Subcutaneous abdominal adipose tissue (tissue), 5 donors: ENCODE measurements at regions not wholly inside any gene's neighbourhood (a gene's known extent, or its start where the extent isn't known, plus 50 kb on each side); places are given as distances from the start of the nearest gene placed in this dataset.

Source experiments
- H3K27ac ChIP-seq: one replicate; pipeline ENCODE4 v1.7.0; 2013; ENCODE audit warnings: low read depth, mild to moderate bottlenecking, inconsistent platforms, low read length, moderate library complexity
- H3K27me3 ChIP-seq, 5 donors: one replicate each; pipeline ENCODE4 v1.7.0; 2013; ENCODE audit warnings: low read length in 5 of 5, inconsistent platforms in 1 of 5; ENCODE audit not compliant: control insufficient read depth in 5 of 5, insufficient read depth in 4 of 5
- H3K36me3 ChIP-seq, 5 donors: one replicate each; pipeline ENCODE4 v1.7.0; 2013; ENCODE audit warnings: low read length in 5 of 5; ENCODE audit not compliant: control insufficient read depth in 5 of 5, insufficient read depth in 5 of 5
- H3K4me1 ChIP-seq, 5 donors: one replicate each; pipeline ENCODE4 v1.7.0; 2013; ENCODE audit warnings: low read length in 5 of 5, mild to moderate bottlenecking in 3 of 5, moderate library complexity in 1 of 5; ENCODE audit not compliant: control insufficient read depth in 5 of 5, insufficient read depth in 5 of 5
- H3K4me3 ChIP-seq, 5 donors: one replicate each; pipeline ENCODE4 v1.7.0; 2013; ENCODE audit warnings: low read length in 5 of 5, low read depth in 1 of 5
- H3K9ac ChIP-seq, 5 donors: one replicate each; pipeline ENCODE4 v1.7.0; 2013; ENCODE audit warnings: low read length in 5 of 5, mild to moderate bottlenecking in 4 of 5, moderate library complexity in 3 of 5
- H3K9me3 ChIP-seq, 5 donors: one replicate each; pipeline ENCODE4 v1.7.0; 2013; ENCODE audit warnings: low read length in 5 of 5; ENCODE audit not compliant: control insufficient read depth in 5 of 5
- donor health status: healthy.
- donor health status: healthy.
- donor health status: healthy.
- donor health status: healthy.
- donor health status: healthy.

GRCh38 chr1:29670752-29671151 is 434.4 kb downstream of the PTPRU start:
- H3K4me3 ChIP-seq: no peak overlapping the region
- H3K4me1 ChIP-seq: peaks cover 0 to 5% (median 0%) of the 10 kb centered on the region in 5 donors
- H3K9ac ChIP-seq: no peak overlapping the region
- no peaks in the 10 kb centered on the region for H3K36me3 ChIP-seq
- no peak overlapping the region for H3K27ac ChIP-seq
- peaks cover 0 to 12% (median 4%) of the 10 kb centered on the region in 5 donors for H3K27me3 ChIP-seq
- H3K9me3 ChIP-seq: no peaks in the 10 kb centered on the region

GRCh38 chr1:29669912-29670311 is 433.6 kb downstream of the PTPRU start:
- H3K27ac ChIP-seq: no peak overlapping the region
- no peaks in the 10 kb centered on the region for H3K36me3 ChIP-seq
- H3K27me3 ChIP-seq: peaks cover 0 to 12% (median 4%) of the 10 kb centered on the region in 5 donors
- H3K4me3 ChIP-seq: no peak overlapping the region
- H3K9ac ChIP-seq: no peak overlapping the region
- no peaks in the 10 kb centered on the region for H3K9me3 ChIP-seq
- no peaks in the 10 kb centered on the region for H3K4me1 ChIP-seq

- Histone ChIP-seq H3K36me3 (no peaks in the 10 kb centered on the region), H3K9me3 (no peaks in the 10 kb centered on the region)
These were observed 433.0 kb downstream of the PTPRU start for GRCh38 chr1:29669158-29669871.

GRCh38 chr1:29668551-29669157 is 432.3 kb downstream of the PTPRU start:
- no peaks in the 10 kb centered on the region for H3K36me3 ChIP-seq
- no peak overlapping the region for H3K4me3 ChIP-seq
- H3K9ac ChIP-seq: no peak overlapping the region
- H3K27me3 ChIP-seq: peaks cover 0 to 15% (median 4%) of the 10 kb centered on the region in 5 donors
- H3K4me1 ChIP-seq: no peaks in the 10 kb centered on the region
- no peaks in the 10 kb centered on the region for H3K9me3 ChIP-seq
- H3K27ac ChIP-seq: no peak overlapping the region

More at GRCh38 chr1:29669158-29669871, 433.0 kb downstream of the PTPRU start:
- Histone ChIP-seq H3K9ac (no peak overlapping the region), H3K27ac (no peak overlapping the region), H3K27me3 (peaks cover 0 to 15% (median 4%) of the 10 kb centered on the region in 5 donors), H3K4me3 (no peak overlapping the region), H3K4me1 (no peaks in the 10 kb centered on the region)

- Histone ChIP-seq H3K27ac (no peak overlapping the region), H3K27me3 (peaks cover 0 to 15% (median 4%) of the 10 kb centered on the region in 5 donors), H3K4me1 (no peaks in the 10 kb centered on the region), H3K9me3 (peaks cover 0 to 3% (median 0%) of the 10 kb centered on the region in 5 donors), H3K4me3 (no peak overlapping the region), H3K36me3 (no peaks in the 10 kb centered on the region), H3K9ac (no peak overlapping the region)
These were observed 431.6 kb downstream of the PTPRU start for GRCh38 chr1:29667951-29668350.

GRCh38 chr1:29664711-29665110 is 428.4 kb downstream of the PTPRU start:
- Histone ChIP-seq H3K27ac (no peak overlapping the region), H3K4me3 (no peak overlapping the region), H3K9me3 (peaks cover 0 to 15% (median 0%) of the 10 kb centered on the region in 5 donors), H3K27me3 (peaks cover 0 to 7% (median 0%) of the 10 kb centered on the region in 5 donors), H3K9ac (no peak overlapping the region), H3K36me3 (no peaks in the 10 kb centered on the region), H3K4me1 (no peaks in the 10 kb centered on the region)

GRCh38 chr1:29658688-29659087 is 422.4 kb downstream of the PTPRU start:
- H3K4me1 ChIP-seq: no peaks in the 10 kb centered on the region
- no peak overlapping the region for H3K4me3 ChIP-seq
- H3K9me3 ChIP-seq: peaks cover 3 to 21% (median 5%) of the 10 kb centered on the region in 5 donors
- H3K27ac ChIP-seq: no peak overlapping the region
- no peaks in the 10 kb centered on the region for H3K36me3 ChIP-seq
- H3K9ac ChIP-seq: no peak overlapping the region
- peaks cover 0 to 6% (median 2%) of the 10 kb centered on the region in 5 donors for H3K27me3 ChIP-seq

GRCh38 chr1:29657816-29658215 is 421.5 kb downstream of the PTPRU start:
- no peak overlapping the region for H3K27ac ChIP-seq

GRCh38 chr1:29655945-29656850 is 419.9 kb downstream of the PTPRU start:
- Histone ChIP-seq H3K27me3 (peaks cover 0 to 6% (median 2%) of the 10 kb centered on the region in 5 donors), H3K9me3 (peaks cover 3 to 11% (median 5%) of the 10 kb centered on the region in 5 donors), H3K9ac (no peak overlapping the region), H3K36me3 (no peaks in the 10 kb centered on the region), H3K27ac (no peak overlapping the region), H3K4me1 (no peaks in the 10 kb centered on the region), H3K4me3 (no peak overlapping the region)

More at GRCh38 chr1:29657816-29658215, 421.5 kb downstream of the PTPRU start:
- no peaks in the 10 kb centered on the region for H3K36me3 ChIP-seq
- H3K9ac ChIP-seq: no peak overlapping the region
- peaks cover 0 to 6% (median 2%) of the 10 kb centered on the region in 5 donors for H3K27me3 ChIP-seq
- H3K9me3 ChIP-seq: peaks cover 3 to 20% (median 5%) of the 10 kb centered on the region in 5 donors
- no peak overlapping the region for H3K4me3 ChIP-seq
- H3K4me1 ChIP-seq: no peaks in the 10 kb centered on the region
